ENCODE measurements at regions not wholly inside any gene's neighbourhood (a gene's known extent, or its start where the extent isn't known, plus 50 kb on each side); places are given as distances from the start of the nearest gene placed in this dataset.

GRCh38 chr12:74988156-74988555 is 221.5 kb downstream of the KCNC2 start:
- no peak overlapping the region for H3K4me3 Mint-ChIP-seq
- H3K27me3 Mint-ChIP-seq = peaks cover 4% of the 10 kb centered on the region

More at GRCh38 chr12:74988156-74988555, 221.5 kb downstream of the KCNC2 start:
- H3K36me3 Mint-ChIP-seq = no peaks in the 10 kb centered on the region
- H3K4me1 Mint-ChIP-seq (ENCODE audit: low read depth) = no peaks in the 10 kb centered on the region
- no peak overlapping the region for H3K27ac Mint-ChIP-seq
- peaks cover 5% of the 10 kb centered on the region for H3K9me3 Mint-ChIP-seq (ENCODE audit: low read depth)
